ENCODE measurements at regions not wholly inside any gene's neighbourhood (a gene's known extent, or its start where the extent isn't known, plus 50 kb on each side); places are given as distances from the start of the nearest gene placed in this dataset.

DNA sequence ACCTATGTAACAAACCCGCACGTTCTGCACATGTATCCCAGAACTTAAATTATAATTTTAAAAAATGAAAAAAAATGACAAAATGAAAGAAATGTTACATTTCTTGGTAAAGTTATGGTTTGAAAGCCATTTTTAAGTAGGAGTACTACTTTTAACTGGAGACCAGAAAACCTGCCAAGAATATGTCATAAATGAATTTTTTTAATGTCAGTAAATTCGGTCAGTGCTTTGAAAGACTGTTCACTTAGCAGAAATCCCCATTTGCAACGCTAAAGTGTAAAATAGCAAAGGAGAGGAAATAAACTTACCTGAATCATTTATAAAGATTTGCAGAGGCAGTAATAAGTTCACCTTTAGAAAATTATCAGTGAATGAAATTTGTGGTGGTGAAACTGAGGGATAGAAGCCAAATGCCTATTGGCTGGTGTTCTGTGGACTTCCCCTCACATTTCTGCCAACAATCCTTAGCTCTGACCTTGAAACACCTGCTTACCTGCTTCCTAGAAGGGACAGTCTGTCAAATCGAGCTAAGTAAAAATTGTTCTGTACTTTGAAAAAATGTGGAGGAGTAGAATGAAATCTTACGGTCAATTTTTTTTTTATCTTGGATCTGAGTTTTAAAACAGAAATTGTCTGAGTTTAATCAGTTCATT, 714.2 kb downstream of the SLC6A15 start:
- DNase-seq (no peak), ATAC-seq (ENCODE audit: low read depth) (no peak)
- no peaks in the 10 kb centered on the region for H3K9me3 ChIP-seq (ENCODE audit: control insufficient read depth, insufficient read depth, low read length)
- no peak overlapping the region for H4K8ac ChIP-seq (ENCODE audit: low read depth in 2 of 2, low read length in 2 of 2)
- POLR2A ChIA-PET (ENCODE audit: unreplicated experiment): no interaction called here
- no peak overlapping the region for H3K56ac ChIP-seq (ENCODE audit: extremely low read depth, insufficient read depth, low read length)
- TF ChIP-seq MAZ (IDR thresholded peaks at IDR 0.05; ENCODE audit: borderline replicate concordance, low read depth, low read length): no peak
- no peak for TF ChIP-seq POLR2A (IDR thresholded peaks at IDR 0.05; ENCODE audit: low read depth, low read length)
- TF ChIP-seq MXI1 (IDR thresholded peaks at IDR 0.05; ENCODE audit: borderline replicate concordance, low read depth, low read length): no peak
- no peak for TF ChIP-seq MAFK (IDR thresholded peaks at IDR 0.05; ENCODE audit: low read depth, low read length)
- TF ChIP-seq, protein P1, sequence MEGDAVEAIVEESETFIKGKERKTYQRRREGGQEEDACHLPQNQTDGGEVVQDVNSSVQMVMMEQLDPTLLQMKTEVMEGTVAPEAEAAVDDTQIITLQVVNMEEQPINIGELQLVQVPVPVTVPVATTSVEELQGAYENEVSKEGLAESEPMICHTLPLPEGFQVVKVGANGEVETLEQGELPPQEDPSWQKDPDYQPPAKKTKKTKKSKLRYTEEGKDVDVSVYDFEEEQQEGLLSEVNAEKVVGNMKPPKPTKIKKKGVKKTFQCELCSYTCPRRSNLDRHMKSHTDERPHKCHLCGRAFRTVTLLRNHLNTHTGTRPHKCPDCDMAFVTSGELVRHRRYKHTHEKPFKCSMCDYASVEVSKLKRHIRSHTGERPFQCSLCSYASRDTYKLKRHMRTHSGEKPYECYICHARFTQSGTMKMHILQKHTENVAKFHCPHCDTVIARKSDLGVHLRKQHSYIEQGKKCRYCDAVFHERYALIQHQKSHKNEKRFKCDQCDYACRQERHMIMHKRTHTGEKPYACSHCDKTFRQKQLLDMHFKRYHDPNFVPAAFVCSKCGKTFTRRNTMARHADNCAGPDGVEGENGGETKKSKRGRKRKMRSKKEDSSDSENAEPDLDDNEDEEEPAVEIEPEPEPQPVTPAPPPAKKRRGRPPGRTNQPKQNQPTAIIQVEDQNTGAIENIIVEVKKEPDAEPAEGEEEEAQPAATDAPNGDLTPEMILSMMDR (conservative IDR thresholded peaks at IDR 0.05; ENCODE audit: low read depth, low read length): no peak
- no peak for TF ChIP-seq NFE2L2 (IDR thresholded peaks at IDR 0.05; ENCODE audit: low read depth, low read length)
- TF ChIP-seq, protein P2, sequence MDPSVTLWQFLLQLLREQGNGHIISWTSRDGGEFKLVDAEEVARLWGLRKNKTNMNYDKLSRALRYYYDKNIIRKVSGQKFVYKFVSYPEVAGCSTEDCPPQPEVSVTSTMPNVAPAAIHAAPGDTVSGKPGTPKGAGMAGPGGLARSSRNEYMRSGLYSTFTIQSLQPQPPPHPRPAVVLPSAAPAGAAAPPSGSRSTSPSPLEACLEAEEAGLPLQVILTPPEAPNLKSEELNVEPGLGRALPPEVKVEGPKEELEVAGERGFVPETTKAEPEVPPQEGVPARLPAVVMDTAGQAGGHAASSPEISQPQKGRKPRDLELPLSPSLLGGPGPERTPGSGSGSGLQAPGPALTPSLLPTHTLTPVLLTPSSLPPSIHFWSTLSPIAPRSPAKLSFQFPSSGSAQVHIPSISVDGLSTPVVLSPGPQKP (IDR thresholded peaks at IDR 0.05; ENCODE audit: borderline replicate concordance, low read depth, low read length): no peak
- TF ChIP-seq RCOR1 (IDR thresholded peaks at IDR 0.05; ENCODE audit: insufficient replicate concordance, low read length): no peak
- H2BK5ac ChIP-seq (ENCODE audit: low read depth, low read length, poor library complexity, severe bottlenecking): no peak overlapping the region
- in situ Hi-C loops (cut with MboI; ENCODE audit: low sequenced_read_pairs) (no loop called here), intact Hi-C loops (cut with micrococcal nuclease) (no loop called here), dilution Hi-C loops (cut with HindIII; ENCODE audit: low sequenced_read_pairs, unreplicated experiment) (no loop called here)
- H2BK15ac ChIP-seq (ENCODE audit: low read depth, low read length): no peak overlapping the region
- H2BK20ac ChIP-seq (ENCODE audit: low read depth, low read length): no peak overlapping the region
- H3K23ac ChIP-seq (ENCODE audit: low read depth, low read length): no peak overlapping the region
- no peak overlapping the region for H2AK5ac ChIP-seq (ENCODE audit: low read depth, low read length)
- H3K79me1 ChIP-seq (ENCODE audit: low read depth in 1 of 2, low read length in 2 of 2): no peaks in the 10 kb centered on the region
- H3K18ac ChIP-seq (ENCODE audit: low read depth, low read length): no peak overlapping the region
- no peak overlapping the region for H2BK120ac ChIP-seq (ENCODE audit: low read depth, low read length)
- H3K9ac ChIP-seq (ENCODE audit: low read depth, low read length): no peak overlapping the region
- WGBS, 2 experiments (ENCODE audit: extremely low coverage in 2 of 2, insufficient read length in 1 of 2): no CpG with 5 or more reads among the region's 6 CpGs
- H4K91ac ChIP-seq (ENCODE audit: insufficient read depth, low read depth, low read length): no peak overlapping the region
- H4K5ac ChIP-seq (ENCODE audit: low read depth, low read length): no peak overlapping the region
- H3K4ac ChIP-seq (ENCODE audit: low read depth, low read length): no peak overlapping the region
- H3K4me2 ChIP-seq (ENCODE audit: low read depth, low read length): no peak overlapping the region
- no peak overlapping the region for H2AK9ac ChIP-seq (replicated peaks; ENCODE audit: low read depth, low read length, poor library complexity)
- no peak overlapping the region for H3K14ac ChIP-seq (replicated peaks; ENCODE audit: low read depth, low read length)
- no TSS peak for BruUV-seq (replicated peaks)
- no peaks in the 10 kb centered on the region for H3K27me3 ChIP-seq (ENCODE audit: control insufficient read depth, insufficient read depth, low read length)
- H3K36me3 ChIP-seq (ENCODE audit: control insufficient read depth, insufficient read depth, low read length): no peaks in the 10 kb centered on the region
- H3K27ac ChIP-seq (ENCODE audit: insufficient read depth, low read length): no peak overlapping the region
- no peak overlapping the region for H2AFZ ChIP-seq (replicated peaks; ENCODE audit: low read length, poor library complexity)
- no peaks in the 10 kb centered on the region for H4K20me1 ChIP-seq (ENCODE audit: insufficient read depth, low read length)
- CTCF ChIA-PET: no interaction called here
- no peak overlapping the region for H3K4me3 ChIP-seq (ENCODE audit: insufficient read depth, low read depth, low read length)
- H3K4me1 ChIP-seq (ENCODE audit: control insufficient read depth, insufficient read depth, low read length): no peaks in the 10 kb centered on the region
- H3K9me1 ChIP-seq (ENCODE audit: insufficient read depth, low read length): no peaks in the 10 kb centered on the region

Data from IMR-90 (cell line).